ENCODE measurements at regions not wholly inside any gene's neighbourhood (a gene's known extent, or its start where the extent isn't known, plus 50 kb on each side); places are given as distances from the start of the nearest gene placed in this dataset.

DNA sequence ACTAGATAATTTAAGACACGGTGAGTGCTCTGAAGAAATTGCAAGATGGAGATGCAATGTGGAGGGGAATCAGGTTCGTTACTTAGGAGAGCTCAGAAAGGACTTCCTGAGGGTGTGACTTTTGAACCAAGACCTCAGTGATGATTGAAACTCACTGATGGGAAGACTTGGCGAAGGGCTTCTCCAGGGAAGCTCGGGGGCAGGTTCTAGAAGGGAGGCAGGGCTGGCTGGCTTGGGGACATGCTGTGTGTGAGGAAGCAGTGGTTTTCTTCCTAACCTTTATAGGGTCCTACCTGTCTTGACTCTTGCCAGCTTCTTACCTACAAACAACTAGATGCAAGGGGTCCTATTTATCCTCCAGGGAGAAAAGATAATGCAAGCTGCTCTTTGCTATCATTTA lies 637.9 kb downstream of the ACTR3B start:
- Histone ChIP-seq H3K27ac (ENCODE audit: low read depth in 1 of 2, low read length in 2 of 2) (no peak overlapping the region), H3K4me1 (ENCODE audit: control insufficient read depth in 1 of 2, insufficient read depth in 2 of 2, low read length in 2 of 2) (no peaks in the 10 kb centered on the region), H3K9me3 (replicated peaks in 1 of 2; ENCODE audit: control insufficient read depth in 1 of 2, insufficient read depth in 1 of 2, low read length in 2 of 2) (peaks cover 6 to 17% of the 10 kb centered on the region in 2 donors), H3K4me2 (replicated peaks; ENCODE audit: extremely low read depth, low read length, poor library complexity, severe bottlenecking) (no peak overlapping the region), H3K27me3 (ENCODE audit: control insufficient read depth in 2 of 2, insufficient read depth in 2 of 2, low read length in 2 of 2) (no peaks in the 10 kb centered on the region), H3K4me3 (replicated peaks in 1 of 3; ENCODE audit: low read depth in 2 of 3, low read length in 3 of 3) (no peak overlapping the region), H4K20me1 (ENCODE audit: insufficient read depth, low read length) (no peaks in the 10 kb centered on the region), H3K36me3 (replicated peaks in 1 of 2; ENCODE audit: control insufficient read depth in 1 of 2, insufficient read depth in 2 of 2, low read length in 2 of 2) (no peaks in the 10 kb centered on the region), H2AFZ (ENCODE audit: insufficient read depth, low read depth, low read length, poor library complexity, severe bottlenecking) (no peak overlapping the region), H3K79me2 (ENCODE audit: insufficient read depth, low read length) (no peaks in the 10 kb centered on the region), H3K9ac (ENCODE audit: insufficient read depth, low read length, poor library complexity, severe bottlenecking) (no peak overlapping the region)
- no peaks in the 10 kb centered on the region for H3K36me3 Mint-ChIP-seq
- no peak for DNase-seq
- TF ChIP-seq, protein P1, sequence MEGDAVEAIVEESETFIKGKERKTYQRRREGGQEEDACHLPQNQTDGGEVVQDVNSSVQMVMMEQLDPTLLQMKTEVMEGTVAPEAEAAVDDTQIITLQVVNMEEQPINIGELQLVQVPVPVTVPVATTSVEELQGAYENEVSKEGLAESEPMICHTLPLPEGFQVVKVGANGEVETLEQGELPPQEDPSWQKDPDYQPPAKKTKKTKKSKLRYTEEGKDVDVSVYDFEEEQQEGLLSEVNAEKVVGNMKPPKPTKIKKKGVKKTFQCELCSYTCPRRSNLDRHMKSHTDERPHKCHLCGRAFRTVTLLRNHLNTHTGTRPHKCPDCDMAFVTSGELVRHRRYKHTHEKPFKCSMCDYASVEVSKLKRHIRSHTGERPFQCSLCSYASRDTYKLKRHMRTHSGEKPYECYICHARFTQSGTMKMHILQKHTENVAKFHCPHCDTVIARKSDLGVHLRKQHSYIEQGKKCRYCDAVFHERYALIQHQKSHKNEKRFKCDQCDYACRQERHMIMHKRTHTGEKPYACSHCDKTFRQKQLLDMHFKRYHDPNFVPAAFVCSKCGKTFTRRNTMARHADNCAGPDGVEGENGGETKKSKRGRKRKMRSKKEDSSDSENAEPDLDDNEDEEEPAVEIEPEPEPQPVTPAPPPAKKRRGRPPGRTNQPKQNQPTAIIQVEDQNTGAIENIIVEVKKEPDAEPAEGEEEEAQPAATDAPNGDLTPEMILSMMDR (IDR thresholded peaks at IDR 0.05), result no peak
- 85% methylated on average over 3 of the region's 4 CpGs for WGBS (ENCODE audit: insufficient coverage)
- peaks cover 0 to 2% (median 1%) of the 10 kb centered on the region in 3 donors for H3K27me3 Mint-ChIP-seq (ENCODE audit: low read depth in 3 of 3)
- H3K4me3 Mint-ChIP-seq, result no peak overlapping the region
- no peaks in the 10 kb centered on the region for H3K4me1 Mint-ChIP-seq
- H3K27ac Mint-ChIP-seq, result no peak overlapping the region
- intact Hi-C loops (cut with micrococcal nuclease), result no loop called here
- peaks cover 0 to 20% (median 11%) of the 10 kb centered on the region in 7 donors for H3K9me3 Mint-ChIP-seq

DNA sequence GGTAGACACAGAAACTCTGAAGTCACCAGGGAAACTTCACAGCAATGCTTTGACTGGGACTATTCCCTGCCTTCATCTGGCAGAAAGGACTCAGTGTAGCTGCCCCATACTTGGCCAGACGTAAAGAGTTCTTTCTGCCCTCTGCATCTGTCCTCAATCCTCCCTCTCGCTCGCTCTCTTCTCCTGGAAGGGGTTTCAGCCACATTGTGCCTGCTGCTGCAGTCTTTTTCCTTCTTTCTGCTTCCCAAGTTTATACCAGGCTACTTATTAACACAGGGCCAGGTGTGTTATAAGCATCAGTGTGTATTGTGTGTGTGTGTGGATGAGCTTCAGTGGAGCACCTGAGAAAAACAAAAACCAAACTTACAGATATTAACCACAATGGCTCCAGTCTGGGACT lies 638.4 kb downstream of the ACTR3B start:
- no peaks in the 10 kb centered on the region for H3K27me3 ChIP-seq (ENCODE audit: control insufficient read depth in 2 of 2, insufficient read depth in 2 of 2, low read length in 2 of 2)
- Mint-ChIP-seq H3K4me3 (no peak overlapping the region), H3K9me3 (peaks cover 2 to 23% (median 11%) of the 10 kb centered on the region in 7 donors), H3K36me3 (no peaks in the 10 kb centered on the region), H3K27me3 (ENCODE audit: low read depth in 3 of 3) (peaks cover 0 to 2% (median 1%) of the 10 kb centered on the region in 3 donors), H3K27ac (peak overlapping the region in 1 of 7 donors; percentile 48), H3K4me1 (no peaks in the 10 kb centered on the region)
- H3K9me3 ChIP-seq (replicated peaks in 1 of 2; ENCODE audit: control insufficient read depth in 1 of 2, insufficient read depth in 1 of 2, low read length in 2 of 2), result peaks cover 6 to 17% of the 10 kb centered on the region in 2 donors
- TF ChIP-seq, protein P1 (IDR thresholded peaks at IDR 0.05), result no peak
- 100% methylated on average over 2 of the region's 3 CpGs for WGBS (ENCODE audit: insufficient coverage)
- no peak for DNase-seq
- H3K36me3 ChIP-seq (replicated peaks in 1 of 2; ENCODE audit: control insufficient read depth in 1 of 2, insufficient read depth in 2 of 2, low read length in 2 of 2), result no peaks in the 10 kb centered on the region
- H3K4me2 ChIP-seq (replicated peaks; ENCODE audit: extremely low read depth, low read length, poor library complexity, severe bottlenecking), result no peak overlapping the region
- H3K27ac ChIP-seq (ENCODE audit: low read depth in 1 of 2, low read length in 2 of 2), result no peak overlapping the region
- H3K9ac ChIP-seq (ENCODE audit: insufficient read depth, low read length, poor library complexity, severe bottlenecking), result no peak overlapping the region
- intact Hi-C loops (cut with micrococcal nuclease), result no loop called here
- H4K20me1 ChIP-seq (ENCODE audit: insufficient read depth, low read length), result no peaks in the 10 kb centered on the region
- H3K4me1 ChIP-seq (ENCODE audit: control insufficient read depth in 1 of 2, insufficient read depth in 2 of 2, low read length in 2 of 2), result no peaks in the 10 kb centered on the region
- no peak overlapping the region for H2AFZ ChIP-seq (ENCODE audit: insufficient read depth, low read depth, low read length, poor library complexity, severe bottlenecking)
- no peaks in the 10 kb centered on the region for H3K79me2 ChIP-seq (ENCODE audit: insufficient read depth, low read length)
- no peak overlapping the region for H3K4me3 ChIP-seq (replicated peaks in 1 of 3; ENCODE audit: low read depth in 2 of 3, low read length in 3 of 3)

Measured in CD14-positive monocyte (primary cell).